Neural crest cell (in vitro differentiated cells): ENCODE measurements at regions not wholly inside any gene's neighbourhood (a gene's known extent, or its start where the extent isn't known, plus 50 kb on each side); places are given as distances from the start of the nearest gene placed in this dataset.

Source experiments
- DNase-seq: peaks from one replicate; pipeline ENCODE4 v3.0.0; 2021; ENCODE audit warnings: low read depth, mixed read lengths, low spot score
- H3K27ac Mint-ChIP-seq: one replicate; pipeline ENCODE4 v1.8.0; 2021; ENCODE audit warnings: mild to moderate bottlenecking, mixed read lengths; ENCODE audit not compliant: unreplicated experiment
- H3K27me3 Mint-ChIP-seq: 2 replicates; pipeline ENCODE4 v1.8.0; 2021; ENCODE audit warnings: low read depth, mild to moderate bottlenecking, mixed read lengths
- H3K36me3 Mint-ChIP-seq: 2 replicates; pipeline ENCODE4 v1.8.0; 2021; ENCODE audit warnings: low read depth, mild to moderate bottlenecking, mixed read lengths
- H3K4me1 Mint-ChIP-seq: 2 replicates; pipeline ENCODE4 v1.8.0; 2021; ENCODE audit warnings: mixed read lengths
- H3K4me3 Mint-ChIP-seq: one replicate; pipeline ENCODE4 v1.8.0; 2021; ENCODE audit warnings: mild to moderate bottlenecking, mixed read lengths
- H3K9me3 Mint-ChIP-seq: 2 replicates; pipeline ENCODE4 v1.8.0; 2021; ENCODE audit warnings: mixed read lengths
- CTCF ChIP-seq: fragments of 200-600 bp; sonication (generic); conservative IDR thresholded peaks from 2 replicates; pipeline ENCODE4 v1.5.0; 2021; ENCODE audit warnings: antibody characterized with exemption, mild to moderate bottlenecking

- no peak overlapping the region for H3K27ac Mint-ChIP-seq
- no peak overlapping the region for H3K4me3 Mint-ChIP-seq
- H3K4me1 Mint-ChIP-seq, result peaks cover 16% of the 10 kb centered on the region
- DNase-seq, result no peak
- no peak for TF ChIP-seq CTCF
- H3K36me3 Mint-ChIP-seq, result no peaks in the 10 kb centered on the region
- no peaks in the 10 kb centered on the region for H3K9me3 Mint-ChIP-seq
- H3K27me3 Mint-ChIP-seq, result peaks cover 2% of the 10 kb centered on the region
Observed at GRCh38 chr21:41605178-41605933, 97.4 kb upstream of the TMPRSS2 start.

GRCh38 chr21:41604583-41605041 is 96.7 kb upstream of the TMPRSS2 start:
- DNase-seq, result no peak
- Mint-ChIP-seq H3K36me3 (no peaks in the 10 kb centered on the region), H3K27ac (no peak overlapping the region), H3K27me3 (no peaks in the 10 kb centered on the region), H3K4me1 (peaks cover 16% of the 10 kb centered on the region), H3K4me3 (no peak overlapping the region), H3K9me3 (no peaks in the 10 kb centered on the region)
- TF ChIP-seq CTCF, result no peak

- no peak for DNase-seq
- no peak overlapping the region for H3K4me3 Mint-ChIP-seq
- no peaks in the 10 kb centered on the region for H3K9me3 Mint-ChIP-seq
- H3K27ac Mint-ChIP-seq, result no peak overlapping the region
- H3K4me1 Mint-ChIP-seq, result peaks cover 16% of the 10 kb centered on the region
- TF ChIP-seq CTCF, result no peak
- no peaks in the 10 kb centered on the region for H3K27me3 Mint-ChIP-seq
- H3K36me3 Mint-ChIP-seq, result no peaks in the 10 kb centered on the region
Observed at GRCh38 chr21:41603476-41603875, 95.5 kb upstream of the TMPRSS2 start.

GRCh38 chr21:41602531-41602930 is 94.6 kb upstream of the TMPRSS2 start:
- Mint-ChIP-seq H3K9me3 (no peaks in the 10 kb centered on the region), H3K4me1 (peaks cover 16% of the 10 kb centered on the region), H3K27ac (no peak overlapping the region), H3K36me3 (no peaks in the 10 kb centered on the region), H3K4me3 (no peak overlapping the region), H3K27me3 (no peaks in the 10 kb centered on the region)
- no peak for TF ChIP-seq CTCF
- no peak for DNase-seq

GRCh38 chr21:41601573-41602368 is 93.8 kb upstream of the TMPRSS2 start:
- Mint-ChIP-seq H3K36me3 (no peaks in the 10 kb centered on the region), H3K4me3 (no peak overlapping the region), H3K27ac (no peak overlapping the region), H3K9me3 (no peaks in the 10 kb centered on the region), H3K27me3 (no peaks in the 10 kb centered on the region), H3K4me1 (peaks cover 16% of the 10 kb centered on the region)
- TF ChIP-seq CTCF, result no peak
- DNase-seq, result no peak
